Hepatocyte (in vitro differentiated cells): ENCODE measurements at regions not wholly inside any gene's neighbourhood (a gene's known extent, or its start where the extent isn't known, plus 50 kb on each side); places are given as distances from the start of the nearest gene placed in this dataset.

Source experiments
- DNase-seq: peaks from one replicate; pipeline ENCODE4 v3.0.0-alpha.2; 2016; ENCODE audit warnings: low spot score
- H2AFZ ChIP-seq: fragments of 200-600 bp; sonication (generic); 2 replicates; pipeline ENCODE4 v1.6.0; 2016; ENCODE audit warnings: antibody characterized with exemption, mild to moderate bottlenecking
- H3K27ac ChIP-seq: fragments of 200-600 bp; sonication (generic); 2 replicates; pipeline ENCODE4 v1.5.1; 2016; ENCODE audit warnings: mild to moderate bottlenecking
- H3K27me3 ChIP-seq: fragments of 200-600 bp; sonication (generic); 2 replicates; pipeline ENCODE4 v1.6.1; 2016
- H3K36me3 ChIP-seq: fragments of 200-600 bp; sonication (generic); replicated peaks from 2 replicates; pipeline ENCODE4 v1.5.1; 2016; ENCODE audit warnings: low read depth; ENCODE audit not compliant: insufficient read depth
- H3K4me1 ChIP-seq: fragments of 200-600 bp; sonication (generic); 2 replicates; pipeline ENCODE4 v1.5.1; 2016; ENCODE audit warnings: mild to moderate bottlenecking, moderate library complexity; ENCODE audit not compliant: insufficient read depth
- H3K4me2 ChIP-seq: fragments of 200-600 bp; sonication (generic); 2 replicates; pipeline ENCODE4 v1.6.0; 2016
- H3K4me3 ChIP-seq: fragments of 200-600 bp; sonication (generic); 2 replicates; pipeline ENCODE4 v1.5.1; 2016; ENCODE audit warnings: mild to moderate bottlenecking
- H3K79me2 ChIP-seq: fragments of 200-600 bp; sonication (generic); 2 replicates; pipeline ENCODE4 v1.6.0; 2017; ENCODE audit warnings: mild to moderate bottlenecking
- H3K9me2 ChIP-seq: fragments of 200-600 bp; sonication (generic); replicated peaks from 2 replicates; pipeline ENCODE4 v1.6.0; 2017; ENCODE audit warnings: mild to moderate bottlenecking; ENCODE audit not compliant: insufficient read depth
- H3K9me3 ChIP-seq: fragments of 200-600 bp; sonication (generic); 2 replicates; pipeline ENCODE4 v1.5.1; 2016; ENCODE audit warnings: low read depth, mild to moderate bottlenecking
- H4K20me1 ChIP-seq: fragments of 200-600 bp; sonication (generic); 2 replicates; pipeline ENCODE4 v1.6.0; 2016; ENCODE audit warnings: mild to moderate bottlenecking; ENCODE audit not compliant: insufficient read depth, poor library complexity, severe bottlenecking
- EZH2 ChIP-seq: fragments of 200-600 bp; sonication (generic); IDR thresholded peaks from 2 replicates; pipeline ENCODE4 v1.6.1; 2016; ENCODE audit warnings: antibody characterized with exemption, mild to moderate bottlenecking, borderline replicate concordance
- EZH2phosphoT487 ChIP-seq: fragments of 200-600 bp; sonication (generic); IDR thresholded peaks from one replicate; pipeline ENCODE4 v1.6.1; 2018; ENCODE audit warnings: antibody characterized with exemption, mild to moderate bottlenecking, low read depth, moderate library complexity; ENCODE audit not compliant: unreplicated experiment, severe bottlenecking
- WGBS: methylation state at CpG from one replicate; pipeline ENCODE4 v1.1.6; 2016; ENCODE audit warnings: low lambda C conversion rate; ENCODE audit errors: missing lambda C conversion rate; 5-methylcytosine and 5-hydroxymethylcytosine counted together
- TF ChIP-seq, protein P1 (sequence below): fragments of 200-600 bp; sonication (generic); IDR thresholded peaks from 2 replicates; pipeline ENCODE4 v1.5.1; 2016; ENCODE audit warnings: antibody characterized with exemption, mild to moderate bottlenecking; ENCODE audit not compliant: poor library complexity

DNA sequence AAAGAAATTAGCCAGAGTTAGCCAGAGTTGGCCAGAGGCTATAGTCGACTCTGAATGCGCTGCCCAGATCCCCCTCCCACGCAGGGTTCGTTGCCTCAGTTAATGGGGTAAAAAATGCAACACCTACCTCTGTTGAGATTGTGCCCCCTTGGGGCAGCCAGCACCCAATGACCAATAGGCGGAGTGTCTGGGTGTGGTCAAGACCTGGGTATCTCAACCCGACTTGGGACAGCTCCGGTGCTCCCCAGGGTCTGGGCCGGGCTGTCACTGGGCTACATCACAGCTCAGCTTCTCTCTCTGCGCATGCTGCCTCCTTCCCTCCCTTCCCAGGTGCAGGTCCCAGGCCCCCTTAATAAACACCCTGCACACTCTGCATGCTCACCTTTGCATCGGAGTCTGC lies 59.6 kb upstream of the GCSH start:
- no peaks in the 10 kb centered on the region for H3K4me1 ChIP-seq
- H4K20me1 ChIP-seq = no peaks in the 10 kb centered on the region
- no peak overlapping the region for H2AFZ ChIP-seq
- H3K27me3 ChIP-seq = no peaks in the 10 kb centered on the region
- WGBS = 91% methylated on average over 10 of the region's 10 CpGs
- no peak for DNase-seq
- H3K4me3 ChIP-seq = no peak overlapping the region
- H3K9me2 ChIP-seq = no peaks in the 10 kb centered on the region
- no peaks in the 10 kb centered on the region for H3K9me3 ChIP-seq
- H3K27ac ChIP-seq = no peak overlapping the region
- no peaks in the 10 kb centered on the region for H3K79me2 ChIP-seq
- no peaks in the 10 kb centered on the region for H3K36me3 ChIP-seq
- TF ChIP-seq, protein P1, sequence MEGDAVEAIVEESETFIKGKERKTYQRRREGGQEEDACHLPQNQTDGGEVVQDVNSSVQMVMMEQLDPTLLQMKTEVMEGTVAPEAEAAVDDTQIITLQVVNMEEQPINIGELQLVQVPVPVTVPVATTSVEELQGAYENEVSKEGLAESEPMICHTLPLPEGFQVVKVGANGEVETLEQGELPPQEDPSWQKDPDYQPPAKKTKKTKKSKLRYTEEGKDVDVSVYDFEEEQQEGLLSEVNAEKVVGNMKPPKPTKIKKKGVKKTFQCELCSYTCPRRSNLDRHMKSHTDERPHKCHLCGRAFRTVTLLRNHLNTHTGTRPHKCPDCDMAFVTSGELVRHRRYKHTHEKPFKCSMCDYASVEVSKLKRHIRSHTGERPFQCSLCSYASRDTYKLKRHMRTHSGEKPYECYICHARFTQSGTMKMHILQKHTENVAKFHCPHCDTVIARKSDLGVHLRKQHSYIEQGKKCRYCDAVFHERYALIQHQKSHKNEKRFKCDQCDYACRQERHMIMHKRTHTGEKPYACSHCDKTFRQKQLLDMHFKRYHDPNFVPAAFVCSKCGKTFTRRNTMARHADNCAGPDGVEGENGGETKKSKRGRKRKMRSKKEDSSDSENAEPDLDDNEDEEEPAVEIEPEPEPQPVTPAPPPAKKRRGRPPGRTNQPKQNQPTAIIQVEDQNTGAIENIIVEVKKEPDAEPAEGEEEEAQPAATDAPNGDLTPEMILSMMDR = no peak
- TF ChIP-seq EZH2 = no peak
- TF ChIP-seq EZH2phosphoT487 = no peak
- no peak overlapping the region for H3K4me2 ChIP-seq

DNA sequence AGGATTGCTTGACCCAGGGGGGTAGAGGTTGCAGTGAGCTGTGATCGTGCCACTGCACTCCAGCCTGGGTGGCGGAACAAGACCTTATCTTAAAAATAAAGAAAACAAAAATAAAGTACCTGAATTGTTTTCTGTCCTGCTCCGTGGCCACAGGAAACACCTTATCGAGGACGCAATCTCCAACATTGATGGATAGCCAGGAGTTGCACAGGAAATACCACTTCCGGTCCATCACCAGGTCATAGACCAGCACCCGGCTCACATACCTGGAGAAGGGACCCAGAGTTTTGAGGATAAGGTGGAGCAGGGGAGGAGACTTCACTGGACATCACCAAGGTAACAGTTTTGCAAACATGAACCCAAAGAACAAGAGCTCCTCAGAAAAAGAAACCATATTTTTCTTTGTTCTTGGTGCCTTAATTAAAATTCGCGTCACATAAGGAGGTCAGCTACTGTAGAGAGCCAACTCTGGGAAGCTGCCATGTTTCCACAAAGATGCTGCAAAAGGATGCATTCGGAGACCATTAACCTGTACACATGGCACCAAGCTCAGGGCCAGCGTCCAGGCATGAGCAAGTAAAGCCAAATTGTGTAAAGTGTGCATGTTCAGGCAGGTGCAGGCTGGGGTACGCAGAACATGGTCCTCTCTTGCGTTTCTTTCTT lies 55.6 kb upstream of the GCSH start:
- Histone ChIP-seq H3K27ac (no peak overlapping the region), H3K4me2 (no peak overlapping the region), H3K4me1 (no peaks in the 10 kb centered on the region), H2AFZ (no peak overlapping the region), H3K9me3 (no peaks in the 10 kb centered on the region), H3K79me2 (no peaks in the 10 kb centered on the region), H4K20me1 (no peaks in the 10 kb centered on the region), H3K36me3 (no peaks in the 10 kb centered on the region), H3K4me3 (no peak overlapping the region), H3K9me2 (no peaks in the 10 kb centered on the region), H3K27me3 (no peaks in the 10 kb centered on the region)
- TF ChIP-seq, protein P1 = no peak
- no peak for TF ChIP-seq EZH2
- WGBS = 65% methylated on average over 13 of the region's 13 CpGs
- no peak for DNase-seq

DNA sequence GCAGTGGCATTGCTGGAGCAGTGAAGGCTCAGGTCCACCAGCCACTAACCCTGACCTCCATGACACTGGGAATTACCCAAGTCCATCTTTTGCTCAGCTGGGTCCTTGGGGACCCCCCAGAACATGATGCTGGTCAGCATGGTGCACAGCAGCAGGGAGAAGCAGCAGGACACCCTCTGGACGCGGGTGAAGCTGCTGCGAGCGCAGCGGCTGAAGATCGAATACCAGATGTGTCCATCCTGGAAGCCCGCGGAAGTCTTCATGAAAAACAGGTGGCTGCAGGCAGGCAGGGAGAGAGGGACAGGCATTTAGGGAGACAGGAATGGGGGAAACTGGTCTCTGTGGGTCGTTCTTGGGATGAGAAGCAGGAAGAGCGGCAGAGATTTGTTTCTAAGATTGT lies 53.4 kb upstream of the GCSH start:
- no peaks in the 10 kb centered on the region for H3K9me3 ChIP-seq
- no peaks in the 10 kb centered on the region for H3K79me2 ChIP-seq
- H2AFZ ChIP-seq = no peak overlapping the region
- H3K27me3 ChIP-seq = no peaks in the 10 kb centered on the region
- TF ChIP-seq, protein P1 = no peak
- TF ChIP-seq EZH2 (no peak), EZH2phosphoT487 (no peak)
- WGBS = 88% methylated on average over 10 of the region's 10 CpGs
- H3K4me3 ChIP-seq = no peak overlapping the region
- peak; percentile 2 for DNase-seq
- H3K9me2 ChIP-seq = no peaks in the 10 kb centered on the region
- H3K27ac ChIP-seq = no peak overlapping the region
- H3K4me2 ChIP-seq = no peak overlapping the region
- no peaks in the 10 kb centered on the region for H4K20me1 ChIP-seq
- no peaks in the 10 kb centered on the region for H3K4me1 ChIP-seq
- no peaks in the 10 kb centered on the region for H3K36me3 ChIP-seq
